ENCODE measurements at regions not wholly inside any gene's neighbourhood (a gene's known extent, or its start where the extent isn't known, plus 50 kb on each side); places are given as distances from the start of the nearest gene placed in this dataset.

DNA sequence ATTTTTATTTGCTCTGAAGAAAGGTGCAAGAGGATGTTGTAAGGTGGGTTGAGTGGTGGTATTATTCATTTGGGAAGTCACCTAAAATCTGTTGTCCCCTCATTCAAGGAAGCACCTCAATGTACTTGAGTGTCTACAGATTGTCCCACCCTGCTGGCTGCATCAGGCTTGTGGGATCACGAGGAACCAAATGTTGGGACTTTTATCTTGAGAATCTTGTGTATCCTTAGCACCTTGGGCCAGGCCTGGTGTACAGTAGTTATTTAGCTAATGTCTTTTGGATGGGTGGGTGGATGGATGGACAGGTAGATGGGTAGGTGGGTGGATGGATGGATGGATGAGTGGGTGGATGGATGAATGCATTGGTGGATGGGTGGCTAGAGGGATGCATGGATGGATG lies 519.3 kb downstream of the BCL11B start:
- no peak for DNase-seq (ENCODE audit: low spot score)
- no CpG with 5 or more reads among the region's 1 CpG for WGBS, 2 donors (ENCODE audit: extremely low coverage in 2 of 2, insufficient read length in 2 of 2, insufficient replicate concordance in 1 of 2)

DNA sequence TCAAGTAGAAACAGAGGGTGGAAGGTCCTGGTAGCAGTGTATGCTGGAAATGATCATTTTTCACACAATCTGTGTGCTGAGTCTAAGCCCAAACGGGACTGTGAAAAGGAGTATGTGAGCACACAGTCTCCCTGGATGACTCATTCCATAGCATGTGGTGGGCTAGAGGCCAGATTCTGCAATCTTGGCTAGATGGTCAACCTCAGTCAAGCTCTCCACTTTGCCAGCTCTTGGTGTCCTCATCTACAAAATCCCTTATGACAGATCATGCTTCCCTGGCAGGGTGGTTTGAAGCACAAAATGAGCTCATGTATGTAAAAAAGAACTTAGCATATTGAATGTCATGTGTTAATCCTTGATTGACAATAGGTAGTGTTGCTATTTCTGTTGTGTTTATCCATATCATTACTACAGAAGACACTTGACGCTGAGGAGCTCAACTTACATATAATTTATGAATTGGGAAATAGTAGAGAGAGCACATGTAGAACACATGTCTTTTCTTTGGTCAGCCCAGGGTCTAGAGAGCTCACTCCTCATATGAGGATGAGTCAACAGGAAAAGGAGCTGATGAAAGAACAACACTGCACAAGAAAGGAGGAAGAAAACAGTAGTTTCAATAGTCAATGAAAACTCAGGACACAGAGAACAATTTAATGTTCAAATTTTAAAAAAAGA lies 517.5 kb downstream of the BCL11B start:
- H2AFZ ChIP-seq (ENCODE audit: low read length) = no peak overlapping the region
- no peak overlapping the region for H2BK12ac ChIP-seq (ENCODE audit: low read length)
- no CpG with 5 or more reads among the region's 2 CpGs for WGBS, 2 donors (ENCODE audit: extremely low coverage in 2 of 2, insufficient read length in 2 of 2, insufficient replicate concordance in 1 of 2)
- peak overlapping the region in 1 of 2 donors; percentile 46 for H3K4me3 ChIP-seq (ENCODE audit: low read length in 2 of 2)
- no peak for DNase-seq (ENCODE audit: low spot score)
- no peak overlapping the region for H3K14ac ChIP-seq (ENCODE audit: low read length)
- H4K8ac ChIP-seq (ENCODE audit: low read depth, low read length) = no peak overlapping the region
- H4K91ac ChIP-seq (ENCODE audit: low read depth, low read length, poor library complexity) = no peak overlapping the region
- H2BK15ac ChIP-seq (ENCODE audit: low read length) = no peak overlapping the region
- no peak overlapping the region for H3K9ac ChIP-seq (ENCODE audit: low read depth, low read length, poor library complexity)
- no peak overlapping the region for H3K4me2 ChIP-seq (ENCODE audit: insufficient read depth, low read length, poor library complexity, severe bottlenecking)
- H3K27me3 ChIP-seq (ENCODE audit: control insufficient read depth in 3 of 3, insufficient read depth in 3 of 3, low read depth in 1 of 3, low read length in 3 of 3) = no peaks in the 10 kb centered on the region
- no peaks in the 10 kb centered on the region for H3K9me3 ChIP-seq (replicated peaks in 1 of 2; ENCODE audit: control insufficient read depth in 2 of 2, insufficient read depth in 1 of 2, low read depth in 1 of 2, low read length in 2 of 2)
- H3K4me1 ChIP-seq (ENCODE audit: control insufficient read depth in 2 of 2, insufficient read depth in 1 of 2, low read depth in 1 of 2, low read length in 2 of 2) = no peaks in the 10 kb centered on the region
- H3K36me3 ChIP-seq (replicated peaks in 1 of 2; ENCODE audit: control insufficient read depth in 2 of 2, insufficient read depth in 2 of 2, low read length in 2 of 2) = no peaks in the 10 kb centered on the region
- no peak overlapping the region for H2AK5ac ChIP-seq (ENCODE audit: low read depth, low read length)
- H3K23ac ChIP-seq (ENCODE audit: low read depth, low read length, poor library complexity) = no peak overlapping the region
- no peak overlapping the region for H3K27ac ChIP-seq (replicated peaks; ENCODE audit: low read length)
- no peaks in the 10 kb centered on the region for H3K79me1 ChIP-seq (ENCODE audit: low read depth, low read length)
- no peak overlapping the region for H2BK120ac ChIP-seq (ENCODE audit: low read depth, low read length)
- H2BK5ac ChIP-seq (ENCODE audit: low read length) = no peak overlapping the region
- no peak overlapping the region for H3K4ac ChIP-seq (ENCODE audit: low read length)
- H3K18ac ChIP-seq (ENCODE audit: low read length) = no peak overlapping the region

More for the DNA sequence above, 519.3 kb downstream of the BCL11B start:
- Histone ChIP-seq H4K8ac (ENCODE audit: low read depth, low read length) (no peak overlapping the region), H3K4me3 (ENCODE audit: low read length in 2 of 2) (no peak overlapping the region), H4K91ac (ENCODE audit: low read depth, low read length, poor library complexity) (no peak overlapping the region), H3K4ac (ENCODE audit: low read length) (no peak overlapping the region), H3K4me1 (ENCODE audit: control insufficient read depth in 2 of 2, insufficient read depth in 1 of 2, low read depth in 1 of 2, low read length in 2 of 2) (no peaks in the 10 kb centered on the region), H3K79me1 (ENCODE audit: low read depth, low read length) (no peaks in the 10 kb centered on the region), H3K9me3 (replicated peaks in 1 of 2; ENCODE audit: control insufficient read depth in 2 of 2, insufficient read depth in 1 of 2, low read depth in 1 of 2, low read length in 2 of 2) (no peaks in the 10 kb centered on the region), H3K27ac (replicated peaks; ENCODE audit: low read length) (no peak overlapping the region), H3K23ac (ENCODE audit: low read depth, low read length, poor library complexity) (no peak overlapping the region), H3K4me2 (ENCODE audit: insufficient read depth, low read length, poor library complexity, severe bottlenecking) (no peak overlapping the region), H3K36me3 (replicated peaks in 1 of 2; ENCODE audit: control insufficient read depth in 2 of 2, insufficient read depth in 2 of 2, low read length in 2 of 2) (no peaks in the 10 kb centered on the region), H2BK5ac (ENCODE audit: low read length) (no peak overlapping the region), H3K18ac (ENCODE audit: low read length) (no peak overlapping the region), H2BK15ac (ENCODE audit: low read length) (no peak overlapping the region), H3K9ac (ENCODE audit: low read depth, low read length, poor library complexity) (no peak overlapping the region), H3K27me3 (ENCODE audit: control insufficient read depth in 3 of 3, insufficient read depth in 3 of 3, low read depth in 1 of 3, low read length in 3 of 3) (no peaks in the 10 kb centered on the region), H3K14ac (ENCODE audit: low read length) (no peak overlapping the region), H2BK120ac (ENCODE audit: low read depth, low read length) (no peak overlapping the region), H2BK12ac (ENCODE audit: low read length) (no peak overlapping the region), H2AFZ (ENCODE audit: low read length) (no peak overlapping the region), H2AK5ac (ENCODE audit: low read depth, low read length) (no peak overlapping the region)

DNA sequence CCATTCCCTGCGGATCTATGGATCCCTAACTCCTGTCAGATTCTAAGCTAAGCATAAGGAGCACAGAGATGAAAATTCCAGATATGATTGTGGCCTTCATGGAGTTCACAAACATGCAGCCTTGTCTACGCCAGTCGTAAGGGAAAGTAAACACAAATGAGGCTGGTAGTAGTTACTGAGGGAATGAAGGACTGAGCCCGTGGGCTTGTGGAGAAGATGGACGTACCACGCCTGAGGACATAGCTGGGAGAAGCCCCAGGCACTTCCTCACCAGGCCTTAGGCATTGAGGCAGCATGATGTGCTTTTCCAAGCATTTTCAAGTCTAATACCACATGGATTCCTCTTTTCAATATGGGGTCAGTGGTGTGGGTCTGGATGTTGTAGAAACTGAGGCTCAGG lies 515.2 kb downstream of the BCL11B start:
- Histone ChIP-seq H3K9ac (ENCODE audit: low read depth, low read length, poor library complexity) (no peak overlapping the region), H4K91ac (ENCODE audit: low read depth, low read length, poor library complexity) (no peak overlapping the region), H3K4me1 (ENCODE audit: control insufficient read depth in 2 of 2, insufficient read depth in 1 of 2, low read depth in 1 of 2, low read length in 2 of 2) (no peaks in the 10 kb centered on the region), H2AFZ (ENCODE audit: low read length) (no peak overlapping the region), H3K27me3 (ENCODE audit: control insufficient read depth in 3 of 3, insufficient read depth in 3 of 3, low read depth in 1 of 3, low read length in 3 of 3) (no peaks in the 10 kb centered on the region), H3K14ac (ENCODE audit: low read length) (no peak overlapping the region), H2AK5ac (ENCODE audit: low read depth, low read length) (no peak overlapping the region), H3K27ac (replicated peaks; ENCODE audit: low read length) (no peak overlapping the region), H3K18ac (ENCODE audit: low read length) (no peak overlapping the region), H3K4me3 (ENCODE audit: low read length in 2 of 2) (no peak overlapping the region), H3K4me2 (ENCODE audit: insufficient read depth, low read length, poor library complexity, severe bottlenecking) (no peak overlapping the region), H3K9me3 (replicated peaks in 1 of 2; ENCODE audit: control insufficient read depth in 2 of 2, insufficient read depth in 1 of 2, low read depth in 1 of 2, low read length in 2 of 2) (no peaks in the 10 kb centered on the region), H2BK12ac (ENCODE audit: low read length) (no peak overlapping the region), H3K36me3 (replicated peaks in 1 of 2; ENCODE audit: control insufficient read depth in 2 of 2, insufficient read depth in 2 of 2, low read length in 2 of 2) (no peaks in the 10 kb centered on the region), H2BK5ac (ENCODE audit: low read length) (no peak overlapping the region), H4K8ac (ENCODE audit: low read depth, low read length) (no peak overlapping the region), H3K79me1 (ENCODE audit: low read depth, low read length) (no peaks in the 10 kb centered on the region), H2BK15ac (ENCODE audit: low read length) (no peak overlapping the region), H2BK120ac (ENCODE audit: low read depth, low read length) (no peak overlapping the region), H3K23ac (ENCODE audit: low read depth, low read length, poor library complexity) (no peak overlapping the region), H3K4ac (ENCODE audit: low read length) (no peak overlapping the region)
- DNase-seq (ENCODE audit: low spot score) = no peak
- no CpG with 5 or more reads among the region's 6 CpGs for WGBS, 2 donors (ENCODE audit: extremely low coverage in 2 of 2, insufficient read length in 2 of 2, insufficient replicate concordance in 1 of 2)

DNA sequence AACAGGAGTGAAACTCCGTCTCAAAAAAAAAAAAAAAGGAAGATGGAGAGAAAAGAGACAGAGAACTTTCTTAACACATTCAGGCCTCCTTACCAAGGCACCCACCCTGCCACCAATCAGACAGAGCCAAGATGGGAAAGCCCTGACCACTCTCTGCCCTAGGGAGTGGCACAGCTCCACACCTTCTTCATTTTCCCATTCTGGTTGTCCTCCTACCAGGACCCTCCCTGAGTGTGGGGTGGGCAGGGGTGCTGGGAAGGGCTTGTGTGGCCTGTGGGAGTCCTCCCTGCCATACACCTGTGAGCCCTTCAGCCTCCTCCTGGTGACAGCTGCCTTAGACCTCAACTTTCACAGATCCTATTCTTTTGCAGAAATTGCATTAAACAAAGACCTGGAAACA lies 513.6 kb downstream of the BCL11B start:
- H3K4me1 ChIP-seq (ENCODE audit: control insufficient read depth in 2 of 2, insufficient read depth in 1 of 2, low read depth in 1 of 2, low read length in 2 of 2) = no peaks in the 10 kb centered on the region
- no peak overlapping the region for H2AK5ac ChIP-seq (ENCODE audit: low read depth, low read length)
- whole genome bisulfite sequencing, 2 donors (ENCODE audit: extremely low coverage in 2 of 2, insufficient read length in 2 of 2, insufficient replicate concordance in 1 of 2) = no CpG with 5 or more reads among the region's 1 CpG
- no peak overlapping the region for H3K4me3 ChIP-seq (ENCODE audit: low read length in 2 of 2)
- H4K91ac ChIP-seq (ENCODE audit: low read depth, low read length, poor library complexity) = no peak overlapping the region
- peak overlapping the region; percentile 29 for H3K18ac ChIP-seq (ENCODE audit: low read length)
- H3K14ac ChIP-seq (ENCODE audit: low read length) = no peak overlapping the region
- no peak overlapping the region for H2BK15ac ChIP-seq (ENCODE audit: low read length)
- H2AFZ ChIP-seq (ENCODE audit: low read length) = no peak overlapping the region
- DNase-seq (ENCODE audit: low spot score) = no peak
- H2BK12ac ChIP-seq (ENCODE audit: low read length) = no peak overlapping the region
- no peak overlapping the region for H3K27ac ChIP-seq (replicated peaks; ENCODE audit: low read length)
- no peak overlapping the region for H3K9ac ChIP-seq (ENCODE audit: low read depth, low read length, poor library complexity)
- H2BK5ac ChIP-seq (ENCODE audit: low read length) = no peak overlapping the region
- H3K4me2 ChIP-seq (ENCODE audit: insufficient read depth, low read length, poor library complexity, severe bottlenecking) = no peak overlapping the region
- H3K27me3 ChIP-seq (ENCODE audit: control insufficient read depth in 3 of 3, insufficient read depth in 3 of 3, low read depth in 1 of 3, low read length in 3 of 3) = no peaks in the 10 kb centered on the region
- H3K9me3 ChIP-seq (replicated peaks in 1 of 2; ENCODE audit: control insufficient read depth in 2 of 2, insufficient read depth in 1 of 2, low read depth in 1 of 2, low read length in 2 of 2) = peaks cover 0 to 1% of the 10 kb centered on the region in 2 donors
- H4K8ac ChIP-seq (ENCODE audit: low read depth, low read length) = no peak overlapping the region
- no peaks in the 10 kb centered on the region for H3K36me3 ChIP-seq (replicated peaks in 1 of 2; ENCODE audit: control insufficient read depth in 2 of 2, insufficient read depth in 2 of 2, low read length in 2 of 2)
- no peak overlapping the region for H3K23ac ChIP-seq (ENCODE audit: low read depth, low read length, poor library complexity)
- no peaks in the 10 kb centered on the region for H3K79me1 ChIP-seq (ENCODE audit: low read depth, low read length)
- H3K4ac ChIP-seq (ENCODE audit: low read length) = no peak overlapping the region
- H2BK120ac ChIP-seq (ENCODE audit: low read depth, low read length) = no peak overlapping the region
